ENCODE measurements at regions not wholly inside any gene's neighbourhood (a gene's known extent, or its start where the extent isn't known, plus 50 kb on each side); places are given as distances from the start of the nearest gene placed in this dataset.
A peak's percentile ranks its signal among the peaks of the same experiment; 100 is the strongest.
"Not testable (repeated sequence)": the region's sequence is repeated elsewhere in the genome, so short reads cannot be mapped to it uniquely, and the experiment has no call there.

- no peak for DNase-seq (ENCODE audit: low read depth)
Measured at GRCh38 chr1:211206981-211207380, 52.2 kb upstream of the RCOR3 start.

- DNase-seq (ENCODE audit: low read depth) = no peak
Measured at GRCh38 chr1:211200311-211200710, 58.9 kb upstream of the RCOR3 start.

GRCh38 chr1:211198880-211199279 lies 60.3 kb upstream of the RCOR3 start:
- DNase-seq (ENCODE audit: low read depth) = no peak

GRCh38 chr1:211198111-211198510 lies 61.1 kb upstream of the RCOR3 start:
- DNase-seq (ENCODE audit: low read depth) = peak; percentile 6

GRCh38 chr1:211196880-211197279 lies 62.3 kb upstream of the RCOR3 start:
- no peak for DNase-seq (ENCODE audit: low read depth)

- no peak for DNase-seq (ENCODE audit: low read depth)
Measured at GRCh38 chr1:211194826-211195225, 60.9 kb upstream of the KCNH1 start.

GRCh38 chr1:211192227-211192626 lies 58.3 kb upstream of the KCNH1 start:
- DNase-seq (ENCODE audit: low read depth) = no peak

- DNase-seq (ENCODE audit: low read depth) = not testable (repeated sequence)
Measured at GRCh38 chr1:211188721-211189120, 54.8 kb upstream of the KCNH1 start.

GRCh38 chr1:211183747-211184313 lies 49.9 kb upstream of the KCNH1 start:
- no peak for DNase-seq (ENCODE audit: low read depth)

Measured in fibroblast of the conjunctiva (primary cell).